ENCODE measurements at regions not wholly inside any gene's neighbourhood (a gene's known extent, or its start where the extent isn't known, plus 50 kb on each side); places are given as distances from the start of the nearest gene placed in this dataset.

- intact Hi-C loops (cut with micrococcal nuclease; ENCODE audit: unreplicated experiment) = no loop called here
- Histone ChIP-seq H3K27ac (ENCODE audit: low read length) (no peak overlapping the region), H3K4me1 (ENCODE audit: control insufficient read depth, insufficient read depth, low read length) (no peaks in the 10 kb centered on the region), H3K27me3 (ENCODE audit: control insufficient read depth, insufficient read depth, low read length) (no peaks in the 10 kb centered on the region), H3K36me3 (ENCODE audit: control insufficient read depth, insufficient read depth, low read length) (no peaks in the 10 kb centered on the region), H3K4me3 (ENCODE audit: low read depth in 2 of 2, low read length in 2 of 2) (no peak overlapping the region), H3K9me3 (ENCODE audit: control insufficient read depth, insufficient read depth, low read depth, low read length) (no peaks in the 10 kb centered on the region)
- ChIA-PET CTCF (no interaction called here), POLR2A (no interaction called here)
- no peak for TF ChIP-seq REST (IDR thresholded peaks at IDR 0.05; ENCODE audit: insufficient read depth in 1 of 2, low read depth in 2 of 2, low read length in 1 of 2)
- TF ChIP-seq TCF7L2 (IDR thresholded peaks at IDR 0.05; ENCODE audit: low read depth, low read length) = no peak
- TF ChIP-seq POLR2AphosphoS5 (IDR thresholded peaks at IDR 0.05; ENCODE audit: low read depth, low read length) = no peak
- no peak for TF ChIP-seq SIN3A (IDR thresholded peaks at IDR 0.05; ENCODE audit: borderline replicate concordance, insufficient read depth, low read depth, low read length)
- TF ChIP-seq CTCF (IDR thresholded peaks at IDR 0.05) = no peak
- ATAC-seq (no peak), DNase-seq (ENCODE audit: low read depth, low spot score) (no peak)
- in situ Hi-C loops (cut with HindIII; ENCODE audit: low pct_unique_long_range_greater_than_20kb, low sequenced_read_pairs) = no loop called here
- no TSS peak for BruUV-seq (replicated peaks)
Observed at GRCh38 chr10:105594296-105594695, 953.2 kb downstream of the SORCS3 start.

GRCh38 chr10:105592468-105592867 lies 951.4 kb downstream of the SORCS3 start:
- Histone ChIP-seq H3K9me3 (ENCODE audit: control insufficient read depth, insufficient read depth, low read depth, low read length) (no peaks in the 10 kb centered on the region), H3K4me3 (ENCODE audit: low read depth in 2 of 2, low read length in 2 of 2) (no peak overlapping the region), H3K4me1 (ENCODE audit: control insufficient read depth, insufficient read depth, low read length) (no peaks in the 10 kb centered on the region), H3K27ac (ENCODE audit: low read length) (no peak overlapping the region), H3K36me3 (ENCODE audit: control insufficient read depth, insufficient read depth, low read length) (no peaks in the 10 kb centered on the region), H3K27me3 (ENCODE audit: control insufficient read depth, insufficient read depth, low read length) (no peaks in the 10 kb centered on the region)
- no peak for DNase-seq (ENCODE audit: low read depth, low spot score)
- ChIA-PET CTCF (no interaction called here), POLR2A (no interaction called here)
- in situ Hi-C loops (cut with HindIII; ENCODE audit: low pct_unique_long_range_greater_than_20kb, low sequenced_read_pairs) = no loop called here
- no peak for ATAC-seq
- no TSS peak for BruUV-seq (replicated peaks)
- TF ChIP-seq POLR2AphosphoS5 (IDR thresholded peaks at IDR 0.05; ENCODE audit: low read depth, low read length) = no peak
- intact Hi-C loops (cut with micrococcal nuclease; ENCODE audit: unreplicated experiment) = no loop called here

GRCh38 chr10:105586451-105587098 lies 945.5 kb downstream of the SORCS3 start:
- CTCF ChIA-PET = no interaction called here
- TF ChIP-seq CTCF (IDR thresholded peaks at IDR 0.05) = no peak
- no peak for TF ChIP-seq POLR2AphosphoS5 (IDR thresholded peaks at IDR 0.05; ENCODE audit: low read depth, low read length)
- TF ChIP-seq SIN3A (IDR thresholded peaks at IDR 0.05; ENCODE audit: borderline replicate concordance, insufficient read depth, low read depth, low read length) = no peak
- no peak for TF ChIP-seq REST (IDR thresholded peaks at IDR 0.05; ENCODE audit: insufficient read depth in 1 of 2, low read depth in 2 of 2, low read length in 1 of 2)
- TF ChIP-seq TCF7L2 (IDR thresholded peaks at IDR 0.05; ENCODE audit: low read depth, low read length) = no peak
- no peak for ATAC-seq
- Histone ChIP-seq H3K9me3 (ENCODE audit: control insufficient read depth, insufficient read depth, low read depth, low read length) (no peaks in the 10 kb centered on the region), H3K4me3 (ENCODE audit: low read depth in 2 of 2, low read length in 2 of 2) (no peak overlapping the region), H3K36me3 (ENCODE audit: control insufficient read depth, insufficient read depth, low read length) (no peaks in the 10 kb centered on the region), H3K27me3 (ENCODE audit: control insufficient read depth, insufficient read depth, low read length) (no peaks in the 10 kb centered on the region), H3K4me1 (ENCODE audit: control insufficient read depth, insufficient read depth, low read length) (peaks cover 4% of the 10 kb centered on the region; the same call in 1 of the 2 replicates), H3K27ac (ENCODE audit: low read length) (no peak overlapping the region)
- POLR2A ChIA-PET = no interaction called here
- in situ Hi-C loops (cut with HindIII; ENCODE audit: low pct_unique_long_range_greater_than_20kb, low sequenced_read_pairs) (no loop called here), intact Hi-C loops (cut with micrococcal nuclease; ENCODE audit: unreplicated experiment) (no loop called here)
- no peak for DNase-seq (ENCODE audit: low read depth, low spot score)
- no TSS peak for BruUV-seq (replicated peaks)

Measured in Panc1 (cell line).